ENCODE measurements at regions not wholly inside any gene's neighbourhood (a gene's known extent, or its start where the extent isn't known, plus 50 kb on each side); places are given as distances from the start of the nearest gene placed in this dataset.

DNA sequence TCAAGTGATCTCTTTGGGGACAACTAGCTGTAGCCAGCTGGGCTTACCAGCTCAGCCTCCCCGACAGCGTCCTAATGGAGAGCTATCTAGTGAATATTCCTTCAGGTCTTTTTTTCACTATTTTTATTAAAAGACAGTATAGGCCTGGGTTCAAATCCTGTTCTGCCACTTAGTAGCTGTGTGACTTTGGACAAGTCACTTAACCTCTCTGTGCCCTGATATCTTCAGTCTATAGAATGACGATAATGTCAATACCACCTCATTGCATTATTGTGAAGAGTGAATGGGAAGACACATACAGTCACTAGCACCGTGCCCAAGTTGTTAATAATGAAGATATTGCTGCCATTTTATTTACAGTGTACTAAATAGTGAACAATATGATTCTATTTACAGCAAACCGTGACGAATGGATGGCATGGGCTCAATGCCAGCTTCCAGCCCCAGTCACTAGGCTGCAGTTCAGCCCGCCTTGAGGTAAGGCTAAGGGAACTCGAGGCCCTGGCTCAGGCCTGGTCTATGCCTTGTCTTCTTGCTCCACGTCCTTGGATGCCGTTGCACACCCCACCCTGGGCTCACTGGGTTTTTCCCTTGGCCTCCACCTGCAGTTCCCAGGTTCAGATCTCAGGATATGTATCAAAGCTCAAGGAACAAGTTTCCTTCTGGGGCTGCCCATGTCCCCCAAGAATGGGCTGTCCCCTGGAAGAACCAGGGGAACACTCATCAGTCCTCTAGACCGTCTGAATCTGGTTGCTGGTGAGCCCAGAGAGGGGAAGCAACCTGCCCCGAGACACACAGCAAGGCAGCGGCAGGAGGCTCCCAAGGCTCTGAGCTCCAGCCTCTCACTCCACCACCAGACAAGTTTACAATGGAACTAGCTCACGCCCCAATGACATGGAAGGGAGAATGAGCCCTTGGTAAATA is 95.4 kb upstream of the TNRC6C start:
- BruUV-seq (replicated peaks) = no TSS peak
- H2AFZ ChIP-seq (ENCODE audit: low read length) = no peak overlapping the region

DNA sequence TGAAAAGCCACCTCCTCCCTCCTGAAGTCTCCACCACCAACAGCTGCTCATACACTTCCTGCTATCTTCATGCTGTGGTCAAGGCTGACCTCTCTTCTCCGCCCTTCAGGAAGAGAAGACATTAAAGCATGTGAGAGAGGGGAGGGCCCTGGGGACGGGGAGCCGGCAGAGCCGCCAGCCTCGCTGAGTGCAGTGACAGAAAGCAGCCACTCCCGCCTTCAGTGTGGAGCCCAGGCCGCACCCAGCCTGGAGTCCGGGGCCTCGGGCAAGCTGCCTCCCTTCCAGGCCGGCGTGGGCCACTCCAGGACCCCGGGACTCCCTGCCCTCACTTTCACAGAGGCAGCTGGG is 94.7 kb upstream of the TNRC6C start:
- no peak overlapping the region for H3K9ac ChIP-seq (ENCODE audit: insufficient read depth, low read depth, low read length)
- BruUV-seq (replicated peaks) = no TSS peak
- H3K27me3 ChIP-seq (ENCODE audit: control insufficient read depth in 1 of 2, insufficient read depth in 2 of 2, low read length in 2 of 2) = peaks cover 12 to 76% of the 10 kb centered on the region in 2 experiments
- H3K4me1 ChIP-seq (ENCODE audit: insufficient read depth, low read length) = 0 out of 2 replicates have a peak, but pooled peaks cover 11% of the 10 kb centered on the region
- H3K4me3 ChIP-seq (replicated peaks in 1 of 3; ENCODE audit: insufficient read depth in 1 of 3, low read depth in 2 of 3, low read length in 3 of 3) = peak overlapping the region in 1 of 3 experiments; percentile 47; a peak in 1 of 6 replicates
- no peaks in the 10 kb centered on the region for H3K9me3 ChIP-seq (ENCODE audit: low read length)
- WGBS (ENCODE audit: low lambda C conversion rate) = 0% methylated on average over 7 of the region's 12 CpGs
- FAIRE-seq = no peak
- ChIA-PET CTCF (ENCODE audit: low intra/inter-chr PET ratio, low total read pairs) (no interaction called here), POLR2A (no interaction called here)
- H3K36me3 ChIP-seq (replicated peaks in 1 of 2; ENCODE audit: control insufficient read depth in 1 of 2, insufficient read depth in 2 of 2, low read length in 2 of 2) = no peaks in the 10 kb centered on the region
- no peak overlapping the region for H2AFZ ChIP-seq (ENCODE audit: low read length)
- no peaks in the 10 kb centered on the region for H3K79me2 ChIP-seq (ENCODE audit: insufficient read depth, low read length)
- DNase-seq (ENCODE audit: low spot score) = peak; percentile 24
- H3K4me2 ChIP-seq (ENCODE audit: low read depth, low read length) = peak overlapping the region; percentile 45
- intact Hi-C loops (cut with micrococcal nuclease; ENCODE audit: unreplicated experiment) (no loop called here), in situ Hi-C loops (cut with HindIII; ENCODE audit: extremely low pct_ligation_motif_present, low pct_unique_long_range_greater_than_20kb) (no loop called here)
- no peak overlapping the region for H3K27ac ChIP-seq (ENCODE audit: extremely low read length, insufficient read depth, low read length)
- ATAC-seq = peak; percentile 72
- no peaks in the 10 kb centered on the region; the same call in 1 of the 2 replicates for H4K20me1 ChIP-seq (ENCODE audit: insufficient read depth, low read length)
- TF ChIP-seq, protein P1, sequence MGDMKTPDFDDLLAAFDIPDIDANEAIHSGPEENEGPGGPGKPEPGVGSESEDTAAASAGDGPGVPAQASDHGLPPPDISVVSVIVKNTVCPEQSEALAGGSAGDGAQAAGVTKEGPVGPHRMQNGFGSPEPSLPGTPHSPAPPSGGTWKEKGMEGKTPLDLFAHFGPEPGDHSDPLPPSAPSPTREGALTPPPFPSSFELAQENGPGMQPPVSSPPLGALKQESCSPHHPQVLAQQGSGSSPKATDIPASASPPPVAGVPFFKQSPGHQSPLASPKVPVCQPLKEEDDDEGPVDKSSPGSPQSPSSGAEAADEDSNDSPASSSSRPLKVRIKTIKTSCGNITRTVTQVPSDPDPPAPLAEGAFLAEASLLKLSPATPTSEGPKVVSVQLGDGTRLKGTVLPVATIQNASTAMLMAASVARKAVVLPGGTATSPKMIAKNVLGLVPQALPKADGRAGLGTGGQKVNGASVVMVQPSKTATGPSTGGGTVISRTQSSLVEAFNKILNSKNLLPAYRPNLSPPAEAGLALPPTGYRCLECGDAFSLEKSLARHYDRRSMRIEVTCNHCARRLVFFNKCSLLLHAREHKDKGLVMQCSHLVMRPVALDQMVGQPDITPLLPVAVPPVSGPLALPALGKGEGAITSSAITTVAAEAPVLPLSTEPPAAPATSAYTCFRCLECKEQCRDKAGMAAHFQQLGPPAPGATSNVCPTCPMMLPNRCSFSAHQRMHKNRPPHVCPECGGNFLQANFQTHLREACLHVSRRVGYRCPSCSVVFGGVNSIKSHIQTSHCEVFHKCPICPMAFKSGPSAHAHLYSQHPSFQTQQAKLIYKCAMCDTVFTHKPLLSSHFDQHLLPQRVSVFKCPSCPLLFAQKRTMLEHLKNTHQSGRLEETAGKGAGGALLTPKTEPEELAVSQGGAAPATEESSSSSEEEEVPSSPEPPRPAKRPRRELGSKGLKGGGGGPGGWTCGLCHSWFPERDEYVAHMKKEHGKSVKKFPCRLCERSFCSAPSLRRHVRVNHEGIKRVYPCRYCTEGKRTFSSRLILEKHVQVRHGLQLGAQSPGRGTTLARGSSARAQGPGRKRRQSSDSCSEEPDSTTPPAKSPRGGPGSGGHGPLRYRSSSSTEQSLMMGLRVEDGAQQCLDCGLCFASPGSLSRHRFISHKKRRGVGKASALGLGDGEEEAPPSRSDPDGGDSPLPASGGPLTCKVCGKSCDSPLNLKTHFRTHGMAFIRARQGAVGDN (CRISPR knock-in tag; IDR thresholded peaks at IDR 0.05) = peak; percentile 37; the same call in 1 of the 2 replicates
- TF ChIP-seq TAF1 (CRISPR knock-in tag; IDR thresholded peaks at IDR 0.05) = no peak
- TF ChIP-seq GABPB1 (CRISPR knock-in tag; IDR thresholded peaks at IDR 0.05) = 0 out of 2 replicates have a peak, but pooled peaks have one; percentile 28
- TF ChIP-seq SMYD3 (CRISPR knock-in tag; IDR thresholded peaks at IDR 0.05) = no peak
- 0 out of 2 replicates have a peak, but pooled peaks have one; percentile 23 for TF ChIP-seq SAP130 (CRISPR knock-in tag; IDR thresholded peaks at IDR 0.05; ENCODE audit: low read depth)
- TF ChIP-seq, protein P2, sequence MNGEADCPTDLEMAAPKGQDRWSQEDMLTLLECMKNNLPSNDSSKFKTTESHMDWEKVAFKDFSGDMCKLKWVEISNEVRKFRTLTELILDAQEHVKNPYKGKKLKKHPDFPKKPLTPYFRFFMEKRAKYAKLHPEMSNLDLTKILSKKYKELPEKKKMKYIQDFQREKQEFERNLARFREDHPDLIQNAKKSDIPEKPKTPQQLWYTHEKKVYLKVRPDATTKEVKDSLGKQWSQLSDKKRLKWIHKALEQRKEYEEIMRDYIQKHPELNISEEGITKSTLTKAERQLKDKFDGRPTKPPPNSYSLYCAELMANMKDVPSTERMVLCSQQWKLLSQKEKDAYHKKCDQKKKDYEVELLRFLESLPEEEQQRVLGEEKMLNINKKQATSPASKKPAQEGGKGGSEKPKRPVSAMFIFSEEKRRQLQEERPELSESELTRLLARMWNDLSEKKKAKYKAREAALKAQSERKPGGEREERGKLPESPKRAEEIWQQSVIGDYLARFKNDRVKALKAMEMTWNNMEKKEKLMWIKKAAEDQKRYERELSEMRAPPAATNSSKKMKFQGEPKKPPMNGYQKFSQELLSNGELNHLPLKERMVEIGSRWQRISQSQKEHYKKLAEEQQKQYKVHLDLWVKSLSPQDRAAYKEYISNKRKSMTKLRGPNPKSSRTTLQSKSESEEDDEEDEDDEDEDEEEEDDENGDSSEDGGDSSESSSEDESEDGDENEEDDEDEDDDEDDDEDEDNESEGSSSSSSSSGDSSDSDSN (CRISPR knock-in tag; IDR thresholded peaks at IDR 0.05) = 0 out of 2 replicates have a peak, but pooled peaks have one; percentile 33

More for the DNA sequence above, 95.4 kb upstream of the TNRC6C start:
- in situ Hi-C loops (cut with HindIII; ENCODE audit: extremely low pct_ligation_motif_present, low pct_unique_long_range_greater_than_20kb) (no loop called here), intact Hi-C loops (cut with micrococcal nuclease; ENCODE audit: unreplicated experiment) (no loop called here)
- Histone ChIP-seq H3K4me1 (ENCODE audit: insufficient read depth, low read length) (0 out of 2 replicates have a peak, but pooled peaks cover 11% of the 10 kb centered on the region), H3K4me3 (replicated peaks in 1 of 3; ENCODE audit: insufficient read depth in 1 of 3, low read depth in 2 of 3, low read length in 3 of 3) (no peak overlapping the region), H3K36me3 (replicated peaks in 1 of 2; ENCODE audit: control insufficient read depth in 1 of 2, insufficient read depth in 2 of 2, low read length in 2 of 2) (no peaks in the 10 kb centered on the region), H3K27ac (ENCODE audit: extremely low read length, insufficient read depth, low read length) (no peak overlapping the region), H4K20me1 (ENCODE audit: insufficient read depth, low read length) (no peaks in the 10 kb centered on the region; the same call in 1 of the 2 replicates), H3K4me2 (ENCODE audit: low read depth, low read length) (peak overlapping the region; percentile 45), H3K79me2 (ENCODE audit: insufficient read depth, low read length) (no peaks in the 10 kb centered on the region), H3K9me3 (ENCODE audit: low read length) (no peaks in the 10 kb centered on the region), H3K9ac (ENCODE audit: insufficient read depth, low read depth, low read length) (no peak overlapping the region), H3K27me3 (ENCODE audit: control insufficient read depth in 1 of 2, insufficient read depth in 2 of 2, low read length in 2 of 2) (peaks cover 12 to 70% of the 10 kb centered on the region in 2 experiments)
- ChIA-PET CTCF (ENCODE audit: low intra/inter-chr PET ratio, low total read pairs) (no interaction called here), POLR2A (no interaction called here)
- WGBS (ENCODE audit: low lambda C conversion rate) = 36% methylated on average over 14 of the region's 14 CpGs
- TF ChIP-seq ZMYM3 (CRISPR knock-in tag; IDR thresholded peaks at IDR 0.05) (peak; percentile 17; the same call in 1 of the 2 replicates), ZNF768 (CRISPR knock-in tag; IDR thresholded peaks at IDR 0.05) (peak; percentile 98)
- TF ChIP-seq, protein P3, sequence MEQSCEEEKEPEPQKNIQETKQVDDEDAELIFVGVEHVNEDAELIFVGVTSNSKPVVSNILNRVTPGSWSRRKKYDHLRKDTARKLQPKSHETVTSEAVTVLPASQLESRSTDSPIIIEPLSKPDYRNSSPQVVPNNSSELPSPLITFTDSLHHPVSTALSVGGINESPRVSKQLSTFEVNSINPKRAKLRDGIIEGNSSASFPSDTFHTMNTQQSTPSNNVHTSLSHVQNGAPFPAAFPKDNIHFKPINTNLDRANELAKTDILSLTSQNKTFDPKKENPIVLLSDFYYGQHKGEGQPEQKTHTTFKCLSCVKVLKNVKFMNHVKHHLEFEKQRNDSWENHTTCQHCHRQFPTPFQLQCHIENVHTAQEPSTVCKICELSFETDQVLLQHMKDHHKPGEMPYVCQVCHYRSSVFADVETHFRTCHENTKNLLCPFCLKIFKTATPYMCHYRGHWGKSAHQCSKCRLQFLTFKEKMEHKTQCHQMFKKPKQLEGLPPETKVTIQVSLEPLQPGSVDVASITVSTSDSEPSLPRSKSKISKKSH (CRISPR knock-in tag; IDR thresholded peaks at IDR 0.05; ENCODE audit: borderline replicate concordance) = no peak
- ATAC-seq (no peak), DNase-seq (ENCODE audit: low spot score) (no peak), FAIRE-seq (no peak)

Measured in HepG2 (cell line).